Esophagus (tissue), 2 donors: ENCODE measurements at regions not wholly inside any gene's neighbourhood (a gene's known extent, or its start where the extent isn't known, plus 50 kb on each side); places are given as distances from the start of the nearest gene placed in this dataset.

Experiments
- H3K27ac ChIP-seq, 2 donors: one replicate each; pipeline ENCODE4 v1.5.1; 2013; ENCODE audit warnings: low read depth in 2 of 2, mild to moderate bottlenecking in 2 of 2, inconsistent platforms in 1 of 2, low read length in 1 of 2, moderate library complexity in 1 of 2
- H3K27me3 ChIP-seq, 2 donors: one replicate each; pipeline ENCODE4 v1.6.1; 2013; ENCODE audit warnings: low read length in 2 of 2, control low read depth in 1 of 2, mild to moderate bottlenecking in 1 of 2; ENCODE audit not compliant: insufficient read depth in 2 of 2, control insufficient read depth in 1 of 2
- H3K36me3 ChIP-seq, 2 donors: one replicate each; pipeline ENCODE4 v1.6.1; 2013; ENCODE audit warnings: low read length in 1 of 2; ENCODE audit not compliant: control insufficient read depth in 2 of 2, insufficient read depth in 2 of 2
- H3K4me1 ChIP-seq, 2 donors: one replicate each; pipeline ENCODE4 v1.6.1; 2013; ENCODE audit warnings: low read length in 1 of 2; ENCODE audit not compliant: control insufficient read depth in 2 of 2, insufficient read depth in 2 of 2
- H3K4me3 ChIP-seq, 2 donors: one replicate each; pipeline ENCODE4 v1.5.1; 2013; ENCODE audit warnings: low read length in 2 of 2, mild to moderate bottlenecking in 2 of 2, low read depth in 1 of 2, moderate library complexity in 1 of 2
- H3K9me3 ChIP-seq, 2 donors: one replicate each; pipeline ENCODE4 v1.6.1; 2013; ENCODE audit warnings: mild to moderate bottlenecking in 2 of 2, low read depth in 1 of 2, low read length in 1 of 2, moderate library complexity in 1 of 2; ENCODE audit not compliant: control insufficient read depth in 2 of 2, insufficient read depth in 1 of 2
- WGBS, 2 donors: extraction: QIAGEN DNeasy Blood & Tissue Kit; methylation state at CpG; one replicate each; pipeline ENCODE4 v1.1.7; 2013; 5-methylcytosine and 5-hydroxymethylcytosine counted together
- donor health status: healthy with polysubstance abuse.
- donor health status: Bipolar disorder and iron deficiency.

DNA sequence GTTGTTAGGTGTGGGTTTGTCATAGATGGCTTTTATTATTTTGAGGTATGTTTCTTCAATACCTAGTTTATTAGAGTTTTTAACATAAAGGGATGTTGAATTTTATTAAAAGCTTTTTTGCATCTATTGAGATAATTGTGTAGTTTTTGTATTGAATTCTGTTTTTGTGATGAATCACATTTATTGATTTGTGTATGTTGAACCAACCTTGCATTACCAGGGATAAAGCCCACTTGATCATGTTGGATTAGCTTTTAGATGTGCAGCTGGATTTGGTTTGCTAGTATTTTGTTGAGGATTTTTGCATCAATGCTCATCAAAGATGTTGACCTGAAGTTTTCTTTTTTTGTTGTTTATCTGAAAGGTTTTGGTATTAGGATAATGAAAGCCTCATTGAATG, 328.2 kb downstream of the ADCYAP1 start:
- Histone ChIP-seq H3K4me1 (no peaks in the 10 kb centered on the region), H3K27ac (no peak overlapping the region), H3K36me3 (no peaks in the 10 kb centered on the region), H3K9me3 (no peaks in the 10 kb centered on the region), H3K27me3 (no peaks in the 10 kb centered on the region), H3K4me3 (no peak overlapping the region)

DNA sequence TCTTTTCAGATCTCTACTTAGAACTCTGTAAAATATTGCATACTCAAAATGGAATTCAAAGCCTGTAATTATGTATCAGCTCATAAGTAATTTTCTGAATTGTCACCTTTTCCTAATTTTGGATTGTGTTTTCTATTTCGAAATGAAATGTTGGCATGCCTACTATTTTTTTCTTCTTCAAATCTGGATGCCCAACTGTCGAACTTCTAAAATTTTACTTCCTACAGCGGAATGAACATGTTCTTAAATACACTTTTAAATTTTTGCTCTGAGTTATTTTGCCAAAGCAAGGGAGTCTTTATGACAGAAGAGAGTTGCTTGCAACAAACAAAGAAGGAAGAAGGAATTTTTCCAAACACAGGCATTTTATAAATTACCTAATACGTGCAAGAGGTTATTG, 336.0 kb downstream of the ADCYAP1 start:
- WGBS, 2 donors, result 74 to 75% methylated on average over 4 of the region's 4 CpGs
- H3K4me1 ChIP-seq, result no peaks in the 10 kb centered on the region
- no peaks in the 10 kb centered on the region for H3K36me3 ChIP-seq
- no peaks in the 10 kb centered on the region for H3K27me3 ChIP-seq
- no peak overlapping the region for H3K4me3 ChIP-seq
- H3K9me3 ChIP-seq, result no peaks in the 10 kb centered on the region
- no peak overlapping the region for H3K27ac ChIP-seq

DNA sequence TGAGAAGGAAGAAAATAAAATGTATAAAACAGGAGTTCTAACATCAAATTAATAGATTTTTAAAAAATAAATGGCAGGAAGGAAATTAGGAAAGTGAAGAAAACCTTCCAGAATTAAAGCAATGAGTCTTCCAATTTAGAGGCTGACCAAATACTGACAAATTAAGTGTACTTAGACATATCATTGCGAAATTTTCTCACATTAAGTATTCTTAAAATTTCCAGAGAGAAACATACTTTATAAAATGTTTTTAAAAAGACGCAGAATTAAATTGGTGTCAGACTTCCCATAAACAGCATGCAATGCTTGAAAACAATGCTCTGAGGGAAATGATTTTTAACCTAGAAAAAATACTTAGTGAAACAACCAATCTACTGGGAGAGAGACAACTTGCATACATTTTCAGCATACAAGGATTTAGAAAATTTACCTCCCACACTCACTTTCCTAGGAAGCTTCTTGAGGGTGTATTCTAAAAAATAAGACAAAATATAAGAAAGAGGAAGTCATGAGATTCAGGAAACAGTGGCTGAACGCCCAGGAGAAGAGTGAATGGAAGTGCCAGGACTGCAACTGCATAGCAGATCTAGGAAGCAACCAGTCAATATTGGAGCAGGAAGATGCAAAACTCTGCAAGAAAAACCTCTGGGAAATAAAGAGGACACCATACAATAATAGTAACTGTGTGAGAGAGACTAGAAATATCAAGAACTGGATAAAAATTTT, 339.9 kb downstream of the ADCYAP1 start:
- WGBS, 2 donors, result 69 to 78% methylated on average over 3 of the region's 3 CpGs
- no peaks in the 10 kb centered on the region for H3K9me3 ChIP-seq
- H3K27ac ChIP-seq, result no peak overlapping the region
- no peaks in the 10 kb centered on the region for H3K4me1 ChIP-seq
- no peaks in the 10 kb centered on the region for H3K36me3 ChIP-seq
- no peak overlapping the region for H3K4me3 ChIP-seq
- no peaks in the 10 kb centered on the region for H3K27me3 ChIP-seq

DNA sequence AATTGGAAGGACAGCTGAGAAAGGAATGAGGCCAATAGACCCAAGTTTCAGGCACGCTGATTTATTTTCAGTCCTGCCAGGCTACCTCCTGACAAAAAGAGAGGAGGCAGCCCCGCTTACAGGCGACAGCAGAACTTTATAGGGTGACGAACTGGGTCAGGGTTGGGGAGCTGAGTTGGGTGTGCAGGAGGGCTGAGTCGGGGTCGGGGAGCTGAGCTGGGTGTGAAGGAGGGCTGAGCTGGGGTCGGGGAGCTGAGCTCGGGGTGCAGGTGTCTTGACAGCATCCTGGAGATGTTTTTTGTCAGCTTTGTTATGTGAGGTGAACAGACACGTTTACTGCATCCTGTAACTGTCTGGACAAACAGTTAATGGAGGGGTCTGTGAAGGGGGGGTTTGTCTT, 342.2 kb downstream of the ADCYAP1 start:
- no peaks in the 10 kb centered on the region for H3K36me3 ChIP-seq
- no peak overlapping the region for H3K27ac ChIP-seq
- H3K27me3 ChIP-seq, result no peaks in the 10 kb centered on the region
- 62 to 73% methylated on average over 9 of the region's 9 CpGs for WGBS, 2 donors
- no peak overlapping the region for H3K4me3 ChIP-seq
- H3K4me1 ChIP-seq, result no peaks in the 10 kb centered on the region
- no peaks in the 10 kb centered on the region for H3K9me3 ChIP-seq

DNA sequence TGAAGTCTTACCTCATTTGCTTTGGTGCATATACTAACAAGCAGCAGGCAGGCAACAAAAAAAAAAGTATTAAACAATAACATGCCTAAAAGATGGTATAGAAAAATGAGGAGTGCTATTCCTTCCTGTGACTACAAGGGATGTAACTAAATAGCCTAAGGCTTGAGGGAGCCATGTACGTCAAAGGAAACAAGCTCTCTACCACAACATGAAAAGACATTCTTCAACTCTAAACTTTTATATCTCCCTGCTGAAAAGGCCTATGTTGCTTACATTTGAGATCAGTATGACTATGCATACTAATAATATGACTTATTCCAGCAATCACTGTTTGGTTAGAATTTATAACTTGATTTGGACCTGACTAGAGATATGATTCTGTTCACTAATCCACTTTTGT, 347.9 kb downstream of the ADCYAP1 start:
- Histone ChIP-seq H3K4me3 (no peak overlapping the region), H3K27ac (no peak overlapping the region), H3K36me3 (no peaks in the 10 kb centered on the region), H3K4me1 (no peaks in the 10 kb centered on the region), H3K27me3 (no peaks in the 10 kb centered on the region), H3K9me3 (no peaks in the 10 kb centered on the region)
- 76 to 91% methylated on average over 1 of the region's 1 CpG for WGBS, 2 donors

DNA sequence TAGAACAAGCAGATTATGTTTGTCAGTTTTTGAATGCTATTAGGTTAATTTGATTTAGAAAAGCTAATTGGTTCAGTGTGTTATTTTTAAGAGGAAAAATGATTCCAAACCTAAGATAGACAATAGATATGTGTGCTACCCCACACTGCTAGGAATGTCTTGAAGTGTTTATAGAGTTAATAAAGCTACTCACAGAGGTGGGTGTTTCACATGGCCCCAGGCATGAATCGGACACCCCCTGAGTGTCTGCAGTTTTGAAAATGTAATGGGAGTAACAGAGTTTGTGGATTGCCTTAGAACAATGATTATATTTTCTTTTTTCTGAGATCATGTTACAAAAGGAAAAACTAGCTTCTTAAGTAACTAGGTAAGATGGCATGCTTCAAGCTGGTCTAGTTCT, 348.3 kb downstream of the ADCYAP1 start:
- H3K4me1 ChIP-seq, result no peaks in the 10 kb centered on the region
- H3K36me3 ChIP-seq, result no peaks in the 10 kb centered on the region
- H3K27ac ChIP-seq, result no peak overlapping the region
- WGBS, 2 donors, result 26 to 44% methylated on average over 1 of the region's 1 CpG
- no peak overlapping the region for H3K4me3 ChIP-seq
- no peaks in the 10 kb centered on the region for H3K27me3 ChIP-seq
- no peaks in the 10 kb centered on the region for H3K9me3 ChIP-seq

DNA sequence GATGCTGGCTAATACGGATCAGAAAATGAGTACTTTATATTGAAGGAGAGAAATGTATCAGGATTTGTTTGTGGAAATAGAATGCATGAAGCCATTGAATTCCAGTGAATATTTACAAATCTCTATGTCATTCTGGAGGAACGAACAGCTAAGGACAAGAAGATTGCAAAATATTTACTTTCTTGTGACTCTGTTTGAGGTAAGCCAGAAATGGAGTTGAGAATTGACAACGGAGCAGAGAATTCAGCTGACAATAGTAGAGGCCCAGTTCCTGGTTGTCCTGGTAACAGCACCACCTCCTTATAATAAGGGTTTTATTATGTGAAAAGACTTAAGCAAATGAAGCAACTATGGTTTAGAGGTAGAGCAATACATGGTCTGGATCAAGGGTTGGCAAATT, 349.2 kb downstream of the ADCYAP1 start:
- WGBS, 2 donors, result 42 to 51% methylated on average over 3 of the region's 3 CpGs

DNA sequence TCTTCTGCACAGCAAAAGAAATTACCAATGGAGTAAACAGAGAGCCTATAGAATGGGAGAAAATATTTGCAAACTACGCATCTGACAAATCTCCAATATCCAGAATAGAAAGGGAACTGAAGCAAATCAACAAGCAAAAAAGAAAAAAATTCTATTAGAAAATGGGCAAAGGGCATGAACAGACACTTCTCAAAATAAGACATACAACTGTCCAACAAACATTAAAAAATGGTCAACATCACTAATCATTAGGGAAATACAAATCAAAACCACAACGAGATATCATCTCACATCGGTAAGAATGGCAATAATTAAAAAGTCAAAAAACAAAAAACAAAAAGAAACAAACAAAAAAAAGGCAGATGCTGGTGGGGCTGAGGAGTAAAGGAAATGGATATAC, 356.4 kb downstream of the ADCYAP1 start:
- no peaks in the 10 kb centered on the region for H3K9me3 ChIP-seq
- H3K27me3 ChIP-seq, result no peaks in the 10 kb centered on the region
- H3K27ac ChIP-seq, result no peak overlapping the region
- H3K4me3 ChIP-seq, result no peak overlapping the region
- no peaks in the 10 kb centered on the region for H3K36me3 ChIP-seq
- WGBS, 2 donors, result 92 to 94% methylated on average over 3 of the region's 3 CpGs
- H3K4me1 ChIP-seq, result no peaks in the 10 kb centered on the region

More for the DNA sequence above, 349.2 kb downstream of the ADCYAP1 start:
- Histone ChIP-seq H3K9me3 (no peaks in the 10 kb centered on the region), H3K36me3 (no peaks in the 10 kb centered on the region), H3K27me3 (no peaks in the 10 kb centered on the region), H3K4me1 (no peaks in the 10 kb centered on the region), H3K27ac (no peak overlapping the region), H3K4me3 (no peak overlapping the region)

DNA sequence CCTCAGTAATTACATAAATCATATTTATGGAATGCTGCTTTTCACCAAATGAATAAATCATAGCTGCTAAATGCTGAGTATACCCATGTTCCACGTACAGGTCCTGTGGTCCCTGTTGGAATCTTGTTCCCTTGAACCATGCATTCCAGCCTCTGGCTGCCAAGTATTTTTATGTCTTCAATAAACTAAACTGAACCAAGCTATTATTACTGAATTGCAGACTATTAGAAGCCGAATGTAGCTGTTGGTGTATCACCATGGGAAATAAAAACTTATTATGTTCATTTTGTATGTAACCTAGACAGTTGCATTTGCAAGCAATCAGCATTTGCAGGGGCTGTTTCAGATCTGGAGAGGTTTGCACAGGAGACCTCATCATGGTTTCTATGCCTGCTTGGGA, 362.4 kb downstream of the ADCYAP1 start:
- H3K9me3 ChIP-seq, result no peaks in the 10 kb centered on the region
- no peak overlapping the region for H3K4me3 ChIP-seq
- H3K36me3 ChIP-seq, result no peaks in the 10 kb centered on the region
- 71 to 73% methylated on average over 2 of the region's 2 CpGs for WGBS, 2 donors
- H3K4me1 ChIP-seq, result no peaks in the 10 kb centered on the region
- H3K27ac ChIP-seq, result no peak overlapping the region
- H3K27me3 ChIP-seq, result no peaks in the 10 kb centered on the region

DNA sequence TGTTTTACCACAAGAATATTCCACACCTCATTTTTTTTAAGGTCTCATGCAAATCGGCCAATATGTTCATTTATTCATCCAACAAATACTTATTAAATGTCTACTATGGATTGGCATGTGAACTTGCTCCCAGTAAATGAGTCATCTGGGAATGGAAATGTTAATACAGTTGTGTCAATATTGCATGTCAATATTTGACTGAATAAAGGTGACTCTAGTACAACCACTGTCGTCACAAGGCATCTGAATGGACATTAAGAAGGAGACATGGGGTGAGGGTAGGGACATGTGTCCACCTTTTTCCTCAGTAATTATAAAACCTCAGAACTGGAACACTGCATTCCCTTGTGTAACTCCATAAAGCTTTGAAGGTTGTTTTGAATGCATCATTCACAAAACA, 365.4 kb downstream of the ADCYAP1 start:
- Histone ChIP-seq H3K4me3 (no peak overlapping the region), H3K4me1 (no peaks in the 10 kb centered on the region), H3K27me3 (no peaks in the 10 kb centered on the region), H3K27ac (no peak overlapping the region), H3K36me3 (no peaks in the 10 kb centered on the region), H3K9me3 (no peaks in the 10 kb centered on the region)
- 60 to 61% methylated on average over 2 of the region's 2 CpGs for WGBS, 2 donors
